Chondrocyte (in vitro differentiated cells): ENCODE measurements at regions not wholly inside any gene's neighbourhood (a gene's known extent, or its start where the extent isn't known, plus 50 kb on each side); places are given as distances from the start of the nearest gene placed in this dataset.

ENCODE experiments used
- DNase-seq: peaks from one replicate; pipeline ENCODE4 v3.0.0; 2021; ENCODE audit warnings: mixed read lengths, low spot score
- H3K27ac Mint-ChIP-seq: one replicate; pipeline ENCODE4 v1.8.0; 2021; ENCODE audit warnings: mild to moderate bottlenecking, moderate library complexity, mixed read lengths; ENCODE audit not compliant: unreplicated experiment
- H3K27me3 Mint-ChIP-seq: 2 replicates; pipeline ENCODE4 v1.8.0; 2021; ENCODE audit warnings: low read depth, mixed read lengths
- H3K36me3 Mint-ChIP-seq: 2 replicates; pipeline ENCODE4 v1.8.0; 2021; ENCODE audit warnings: low read depth, mixed read lengths
- H3K4me1 Mint-ChIP-seq: 2 replicates; pipeline ENCODE4 v1.8.0; 2021; ENCODE audit warnings: low read depth, mild to moderate bottlenecking, mixed read lengths
- H3K4me3 Mint-ChIP-seq: one replicate; pipeline ENCODE4 v1.8.0; 2021; ENCODE audit warnings: mild to moderate bottlenecking, moderate library complexity, mixed read lengths; ENCODE audit not compliant: unreplicated experiment
- H3K9me3 Mint-ChIP-seq: 2 replicates; pipeline ENCODE4 v1.8.0; 2021; ENCODE audit warnings: low read depth, mixed read lengths
- CTCF ChIP-seq: fragments of 200-600 bp; sonication (generic); IDR thresholded peaks from 2 replicates; pipeline ENCODE4 v1.5.0; 2021; ENCODE audit warnings: antibody characterized with exemption, mild to moderate bottlenecking, moderate library complexity

GRCh38 chr5:58048185-58048925, 411.5 kb downstream of the PLK2 start:
- DNase-seq, result no peak
- no peak for TF ChIP-seq CTCF
- Mint-ChIP-seq H3K9me3 (no peaks in the 10 kb centered on the region), H3K36me3 (no peaks in the 10 kb centered on the region), H3K4me1 (no peaks in the 10 kb centered on the region), H3K27me3 (no peaks in the 10 kb centered on the region), H3K27ac (no peak overlapping the region), H3K4me3 (no peak overlapping the region)

GRCh38 chr5:58046371-58046770, 413.5 kb downstream of the PLK2 start:
- Mint-ChIP-seq H3K27ac (no peak overlapping the region), H3K36me3 (no peaks in the 10 kb centered on the region)

GRCh38 chr5:58044166-58044565, 415.7 kb downstream of the PLK2 start:
- no peaks in the 10 kb centered on the region for H3K9me3 Mint-ChIP-seq
- DNase-seq, result no peak
- no peak overlapping the region for H3K27ac Mint-ChIP-seq
- no peak overlapping the region for H3K4me3 Mint-ChIP-seq
- no peaks in the 10 kb centered on the region for H3K27me3 Mint-ChIP-seq
- no peaks in the 10 kb centered on the region for H3K36me3 Mint-ChIP-seq
- TF ChIP-seq CTCF, result no peak
- peaks cover 2% of the 10 kb centered on the region for H3K4me1 Mint-ChIP-seq

More at GRCh38 chr5:58046371-58046770, 413.5 kb downstream of the PLK2 start:
- Mint-ChIP-seq H3K4me3 (no peak overlapping the region), H3K27me3 (no peaks in the 10 kb centered on the region), H3K4me1 (no peaks in the 10 kb centered on the region), H3K9me3 (no peaks in the 10 kb centered on the region)
- no peak for DNase-seq
- TF ChIP-seq CTCF, result no peak

- no peak overlapping the region for H3K27ac Mint-ChIP-seq
- no peak for TF ChIP-seq CTCF
Observed at GRCh38 chr5:58043032-58043945, 416.6 kb downstream of the PLK2 start.

GRCh38 chr5:58041884-58042283, 418.0 kb downstream of the PLK2 start:
- H3K9me3 Mint-ChIP-seq, result no peaks in the 10 kb centered on the region
- H3K27me3 Mint-ChIP-seq, result no peaks in the 10 kb centered on the region
- TF ChIP-seq CTCF, result no peak
- H3K4me3 Mint-ChIP-seq, result no peak overlapping the region
- no peaks in the 10 kb centered on the region for H3K36me3 Mint-ChIP-seq
- DNase-seq, result no peak
- H3K27ac Mint-ChIP-seq, result no peak overlapping the region
- peaks cover 2% of the 10 kb centered on the region for H3K4me1 Mint-ChIP-seq

More at GRCh38 chr5:58043032-58043945, 416.6 kb downstream of the PLK2 start:
- Mint-ChIP-seq H3K36me3 (no peaks in the 10 kb centered on the region), H3K4me3 (no peak overlapping the region), H3K9me3 (no peaks in the 10 kb centered on the region), H3K27me3 (no peaks in the 10 kb centered on the region), H3K4me1 (peaks cover 2% of the 10 kb centered on the region)
- no peak for DNase-seq
